Smooth muscle cell of the brain vasculature (primary cell): ENCODE measurements at regions not wholly inside any gene's neighbourhood (a gene's known extent, or its start where the extent isn't known, plus 50 kb on each side); places are given as distances from the start of the nearest gene placed in this dataset.
A peak's percentile ranks its signal among the peaks of the same experiment; 100 is the strongest.
"Not testable (repeated sequence)": the region's sequence is repeated elsewhere in the genome, so short reads cannot be mapped to it uniquely, and the experiment has no call there.

Experiments used
- DNase-seq: peaks from one replicate; pipeline ENCODE4 v3.0.0-alpha.2; 2012; ENCODE audit warnings: low read depth, low spot score

GRCh38 chr3:190192739-190193138 is 72.0 kb upstream of the P3H2 start:
- no peak for DNase-seq

GRCh38 chr3:190192087-190192486 is 71.4 kb upstream of the P3H2 start:
- DNase-seq = no peak

GRCh38 chr3:190188197-190188596 is 67.5 kb upstream of the P3H2 start:
- DNase-seq = no peak

GRCh38 chr3:190183121-190183520 is 62.4 kb upstream of the P3H2 start:
- peak; percentile 75 for DNase-seq

- DNase-seq = peak; percentile 18
Observed at GRCh38 chr3:190182418-190183043, 61.8 kb upstream of the P3H2 start.

GRCh38 chr3:190180268-190180667 is 59.6 kb upstream of the P3H2 start:
- DNase-seq = no peak

- no peak for DNase-seq
Observed at GRCh38 chr3:190178779-190179178, 58.1 kb upstream of the P3H2 start.

- DNase-seq = not testable (repeated sequence)
Observed at GRCh38 chr3:190176933-190177525, 56.3 kb upstream of the P3H2 start.

GRCh38 chr3:190176106-190176505 is 55.4 kb upstream of the P3H2 start:
- not testable (repeated sequence) for DNase-seq

GRCh38 chr3:190175490-190175889 is 54.8 kb upstream of the P3H2 start:
- no peak for DNase-seq

- no peak for DNase-seq
Observed at GRCh38 chr3:190174471-190174870, 53.8 kb upstream of the P3H2 start.

GRCh38 chr3:190173426-190173825 is 52.7 kb upstream of the P3H2 start:
- no peak for DNase-seq

- no peak for DNase-seq
Observed at GRCh38 chr3:190172751-190173150, 52.1 kb upstream of the P3H2 start.
